ENCODE measurements at regions not wholly inside any gene's neighbourhood (a gene's known extent, or its start where the extent isn't known, plus 50 kb on each side); places are given as distances from the start of the nearest gene placed in this dataset.
A peak's percentile ranks its signal among the peaks of the same experiment; 100 is the strongest.

GRCh38 chr13:73742982-73743381 lies 391.2 kb downstream of the KLF12 start:
- Mint-ChIP-seq H3K4me1 (ENCODE audit: low read depth) (peaks cover 16% of the 10 kb centered on the region), H3K27ac (ENCODE audit: unreplicated experiment) (no peak overlapping the region), H3K36me3 (ENCODE audit: low read depth) (peaks cover 4% of the 10 kb centered on the region), H3K4me3 (ENCODE audit: unreplicated experiment) (no peak overlapping the region), H3K27me3 (ENCODE audit: low read depth) (no peaks in the 10 kb centered on the region), H3K9me3 (ENCODE audit: low read depth) (no peaks in the 10 kb centered on the region)
- TF ChIP-seq CTCF (IDR thresholded peaks at IDR 0.05) = no peak
- DNase-seq (ENCODE audit: low spot score) = no peak

GRCh38 chr13:73741742-73742141 lies 392.5 kb downstream of the KLF12 start:
- peaks cover 2% of the 10 kb centered on the region for H3K36me3 Mint-ChIP-seq (ENCODE audit: low read depth)

GRCh38 chr13:73741111-73741510 lies 393.1 kb downstream of the KLF12 start:
- Mint-ChIP-seq H3K9me3 (ENCODE audit: low read depth) (no peaks in the 10 kb centered on the region), H3K27ac (ENCODE audit: unreplicated experiment) (no peak overlapping the region), H3K36me3 (ENCODE audit: low read depth) (peaks cover 2% of the 10 kb centered on the region), H3K4me1 (ENCODE audit: low read depth) (peaks cover 16% of the 10 kb centered on the region), H3K4me3 (ENCODE audit: unreplicated experiment) (peak overlapping the region; percentile 9), H3K27me3 (ENCODE audit: low read depth) (no peaks in the 10 kb centered on the region)
- no peak for DNase-seq (ENCODE audit: low spot score)
- no peak for TF ChIP-seq CTCF (IDR thresholded peaks at IDR 0.05)

More at GRCh38 chr13:73741742-73742141, 392.5 kb downstream of the KLF12 start:
- TF ChIP-seq CTCF (IDR thresholded peaks at IDR 0.05) = no peak
- H3K9me3 Mint-ChIP-seq (ENCODE audit: low read depth) = no peaks in the 10 kb centered on the region
- H3K4me3 Mint-ChIP-seq (ENCODE audit: unreplicated experiment) = no peak overlapping the region
- no peak overlapping the region for H3K27ac Mint-ChIP-seq (ENCODE audit: unreplicated experiment)
- peaks cover 16% of the 10 kb centered on the region for H3K4me1 Mint-ChIP-seq (ENCODE audit: low read depth)
- H3K27me3 Mint-ChIP-seq (ENCODE audit: low read depth) = no peaks in the 10 kb centered on the region
- DNase-seq (ENCODE audit: low spot score) = no peak

- Mint-ChIP-seq H3K9me3 (ENCODE audit: low read depth) (no peaks in the 10 kb centered on the region), H3K4me3 (ENCODE audit: unreplicated experiment) (no peak overlapping the region), H3K27ac (ENCODE audit: unreplicated experiment) (peak overlapping the region; percentile 57), H3K36me3 (ENCODE audit: low read depth) (peaks cover 2% of the 10 kb centered on the region), H3K27me3 (ENCODE audit: low read depth) (no peaks in the 10 kb centered on the region), H3K4me1 (ENCODE audit: low read depth) (peaks cover 16% of the 10 kb centered on the region)
- no peak for TF ChIP-seq CTCF (IDR thresholded peaks at IDR 0.05)
- no peak for DNase-seq (ENCODE audit: low spot score)
These were observed 393.5 kb downstream of the KLF12 start for GRCh38 chr13:73740666-73741065.

GRCh38 chr13:73739394-73739793 lies 394.8 kb downstream of the KLF12 start:
- Mint-ChIP-seq H3K27me3 (ENCODE audit: low read depth) (no peaks in the 10 kb centered on the region), H3K36me3 (ENCODE audit: low read depth) (peaks cover 6% of the 10 kb centered on the region), H3K27ac (ENCODE audit: unreplicated experiment) (no peak overlapping the region), H3K4me3 (ENCODE audit: unreplicated experiment) (no peak overlapping the region), H3K4me1 (ENCODE audit: low read depth) (peaks cover 16% of the 10 kb centered on the region), H3K9me3 (ENCODE audit: low read depth) (no peaks in the 10 kb centered on the region)
- TF ChIP-seq CTCF (IDR thresholded peaks at IDR 0.05) = no peak
- DNase-seq (ENCODE audit: low spot score) = no peak

Measured in chondrocyte (in vitro differentiated cells).